ENCODE measurements at regions not wholly inside any gene's neighbourhood (a gene's known extent, or its start where the extent isn't known, plus 50 kb on each side); places are given as distances from the start of the nearest gene placed in this dataset.

- ATAC-seq (no peak), DNase-seq (no peak)
- intact Hi-C loops (cut with DNase I), result no loop called here
- Histone ChIP-seq H3K27me3 (ENCODE audit: insufficient read depth in 3 of 3, low read length in 2 of 3) (no peaks in the 10 kb centered on the region), H3K27ac (no peak overlapping the region), H3K4me1 (no peaks in the 10 kb centered on the region), H3K9me3 (no peaks in the 10 kb centered on the region), H3K36me3 (ENCODE audit: insufficient read depth in 1 of 2, low read depth in 1 of 2) (no peaks in the 10 kb centered on the region), H3K4me3 (no peak overlapping the region)
- no peak for TF ChIP-seq CTCF (IDR thresholded peaks at IDR 0.05)
- WGBS, 3 donors, result 87 to 92% (median 90%) methylated on average over 1 of the region's 1 CpG
These were observed 79.1 kb upstream of the C1QTNF7 start for GRCh38 chr4:15348695-15349094.

- WGBS, 3 donors, result 19 to 37% (median 21%) methylated on average over 3 of the region's 3 CpGs
- TF ChIP-seq CTCF (IDR thresholded peaks at IDR 0.05), result no peak
- H3K36me3 ChIP-seq (ENCODE audit: insufficient read depth in 1 of 2, low read depth in 1 of 2), result no peaks in the 10 kb centered on the region
- H3K4me3 ChIP-seq, result no peak overlapping the region
- intact Hi-C loops (cut with DNase I), result no loop called here
- ATAC-seq, result no peak
- no peaks in the 10 kb centered on the region for H3K27me3 ChIP-seq (ENCODE audit: insufficient read depth in 3 of 3, low read length in 2 of 3)
- H3K4me1 ChIP-seq, result no peaks in the 10 kb centered on the region
- H3K27ac ChIP-seq, result no peak overlapping the region
- no peak for DNase-seq
- H3K9me3 ChIP-seq, result no peaks in the 10 kb centered on the region
These were observed 78.3 kb upstream of the C1QTNF7 start for GRCh38 chr4:15349531-15349935.

GRCh38 chr4:15349965-15350364 is 77.9 kb upstream of the C1QTNF7 start:
- DNase-seq (no peak), ATAC-seq (no peak)
- TF ChIP-seq CTCF (IDR thresholded peaks at IDR 0.05), result no peak
- WGBS, 3 donors, result 82 to 97% (median 88%) methylated on average over 1 of the region's 1 CpG
- Histone ChIP-seq H3K9me3 (no peaks in the 10 kb centered on the region), H3K27ac (no peak overlapping the region), H3K36me3 (ENCODE audit: insufficient read depth in 1 of 2, low read depth in 1 of 2) (no peaks in the 10 kb centered on the region), H3K4me3 (no peak overlapping the region), H3K4me1 (no peaks in the 10 kb centered on the region), H3K27me3 (ENCODE audit: insufficient read depth in 3 of 3, low read length in 2 of 3) (no peaks in the 10 kb centered on the region)
- intact Hi-C loops (cut with DNase I), result no loop called here

GRCh38 chr4:15352524-15352923 is 75.3 kb upstream of the C1QTNF7 start:
- no peak overlapping the region for H3K4me3 ChIP-seq
- H3K36me3 ChIP-seq (ENCODE audit: insufficient read depth in 1 of 2, low read depth in 1 of 2), result no peaks in the 10 kb centered on the region
- intact Hi-C loops (cut with DNase I), result no loop called here
- no peak for DNase-seq
- no peaks in the 10 kb centered on the region for H3K4me1 ChIP-seq
- 33 to 50% (median 38%) methylated on average over 2 of the region's 2 CpGs for WGBS, 3 donors
- ATAC-seq, result no peak
- no peaks in the 10 kb centered on the region for H3K27me3 ChIP-seq (ENCODE audit: insufficient read depth in 3 of 3, low read length in 2 of 3)
- no peak for TF ChIP-seq CTCF (IDR thresholded peaks at IDR 0.05)
- H3K27ac ChIP-seq, result no peak overlapping the region
- no peaks in the 10 kb centered on the region for H3K9me3 ChIP-seq

- no peak overlapping the region for H3K27ac ChIP-seq
- no peak for TF ChIP-seq CTCF (IDR thresholded peaks at IDR 0.05)
- intact Hi-C loops (cut with DNase I), result no loop called here
These were observed 74.6 kb upstream of the C1QTNF7 start for GRCh38 chr4:15353207-15353606.

More at GRCh38 chr4:15353207-15353606, 74.6 kb upstream of the C1QTNF7 start:
- Histone ChIP-seq H3K36me3 (ENCODE audit: insufficient read depth in 1 of 2, low read depth in 1 of 2) (no peaks in the 10 kb centered on the region), H3K4me1 (no peaks in the 10 kb centered on the region), H3K9me3 (no peaks in the 10 kb centered on the region), H3K27me3 (ENCODE audit: insufficient read depth in 3 of 3, low read length in 2 of 3) (no peaks in the 10 kb centered on the region), H3K4me3 (no peak overlapping the region)
- 24 to 42% (median 33%) methylated on average over 3 of the region's 3 CpGs for WGBS, 3 donors
- DNase-seq (no peak), ATAC-seq (no peak)

Data from psoas muscle (tissue), 7 donors.